Transverse colon (tissue), 4 donors: ENCODE measurements at regions not wholly inside any gene's neighbourhood (a gene's known extent, or its start where the extent isn't known, plus 50 kb on each side); places are given as distances from the start of the nearest gene placed in this dataset.

Experiments
- DNase-seq: peaks from one replicate; pipeline ENCODE4 v3.0.0-alpha.2; 2019
- H3K27ac ChIP-seq, 4 donors: fragments of 200-600 bp; sonication (generic); 2 replicates each; pipeline ENCODE4 v1.5.1; 2016 to 2018; ENCODE audit warnings: inconsistent platforms in 4 of 4
- H3K27me3 ChIP-seq: fragments of 200-600 bp; sonication (generic); 2 replicates; pipeline ENCODE4 v1.5.1; 2017; ENCODE audit warnings: inconsistent platforms
- H3K36me3 ChIP-seq, 4 donors: fragments of 200-600 bp; sonication (generic); 2 replicates each; pipeline ENCODE4 v1.5.1; 2017 to 2019; ENCODE audit warnings: inconsistent platforms in 4 of 4
- H3K4me1 ChIP-seq, 4 donors: fragments of 200-600 bp; sonication (generic); 2 replicates each; pipeline ENCODE4 v1.5.1; 2017 to 2020; ENCODE audit warnings: inconsistent platforms in 4 of 4
- H3K4me3 ChIP-seq, 4 donors: fragments of 200-600 bp; sonication (generic); 1 replicate in 1 of 4; 2 replicates in 3 of 4; pipeline versions ENCODE4 v1.5.1 to v1.6.1; 2017 to 2019; ENCODE audit warnings: inconsistent platforms in 4 of 4
- H3K9me3 ChIP-seq, 2 donors: fragments of 200-600 bp; sonication (generic); 2 replicates each; pipeline ENCODE4 v1.5.1; 2017 to 2019; ENCODE audit warnings: inconsistent platforms in 2 of 2
- EP300 ChIP-seq: sonication (generic); formaldehyde crosslinking; IDR thresholded peaks from one replicate; pipeline ENCODE4 v1.6.1; 2017; ENCODE audit warnings: antibody characterized with exemption, low read depth
- POLR2A ChIP-seq: fragments of 450-650 bp; IDR thresholded peaks from one replicate; pipeline ENCODE4 v1.6.1; 2016; ENCODE audit warnings: antibody characterized with exemption, mild to moderate bottlenecking, moderate library complexity
- POLR2AphosphoS5 ChIP-seq, 3 donors: sonication (generic); formaldehyde crosslinking; IDR thresholded peaks; one replicate each; pipeline ENCODE4 v1.6.1; 2016; ENCODE audit warnings: antibody characterized with exemption in 3 of 3
- WGBS, 2 donors: methylation state at CpG; one replicate each; pipeline ENCODE4 v1.1.5; 2018; ENCODE audit warnings: low coverage in 1 of 2; 5-methylcytosine and 5-hydroxymethylcytosine counted together
- in situ Hi-C, 4 donors: fragments of 200-750 bp; cut with MboI; loops; one replicate each; pipeline versions ENCODE4 v1.15.0 to v1.15.1; 2017; ENCODE audit warnings: low sequenced_read_pairs in 3 of 4, low pct_ligation_motif_present in 1 of 4, low pct_unique_long_range_greater_than_20kb in 1 of 4
- intact Hi-C: fragments of 100-400 bp; cut with DNase I; formaldehyde crosslinking; loops from one replicate; pipeline ENCODE4 v1.15.1; 2023; ENCODE audit warnings: low total_unique reads
- TF ChIP-seq, protein P1 (sequence below), 5 experiments: fragments of 200-600 bp in 3 of 5; fragments of 450-650 bp in 2 of 5; sonication (generic) in 3 of 5; IDR thresholded peaks; 1 replicate in 2 of 5; 2 replicates in 3 of 5; pipeline ENCODE4 v1.5.1; 2016 to 2017; ENCODE audit warnings: antibody characterized with exemption in 5 of 5, inconsistent platforms in 3 of 5, mild to moderate bottlenecking in 2 of 5, moderate library complexity in 1 of 5

DNA sequence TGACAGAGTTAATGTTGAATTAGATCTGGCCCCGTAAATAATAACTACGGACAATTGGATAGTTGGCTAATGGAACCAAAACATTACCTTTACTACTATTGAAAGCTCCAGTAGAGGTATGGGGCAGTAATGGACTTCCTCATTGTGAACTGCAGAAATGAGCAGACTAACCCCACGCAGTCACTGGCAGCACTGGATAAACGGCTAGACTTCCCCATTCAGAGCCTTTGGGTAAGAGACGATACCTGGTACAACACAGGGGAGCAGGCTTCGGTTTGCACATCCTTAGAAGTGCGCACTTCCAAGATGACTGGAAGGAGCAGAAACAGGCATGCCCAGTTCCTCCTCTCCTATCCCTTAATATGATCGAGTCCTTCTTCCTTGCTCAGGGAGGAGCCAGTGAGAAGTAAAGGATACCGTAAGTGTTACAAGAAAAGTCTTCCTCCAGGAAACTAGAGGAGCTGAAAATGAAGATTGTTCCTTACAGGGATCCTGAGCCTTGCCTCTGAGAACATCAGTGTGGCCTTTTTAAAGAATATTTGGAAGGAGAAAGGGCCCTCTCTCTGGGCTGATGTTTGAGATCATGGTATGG, 100.5 kb upstream of the NECTIN3 start:
- Histone ChIP-seq H3K27ac (no peak overlapping the region), H3K9me3 (peaks cover 3 to 16% of the 10 kb centered on the region in 2 donors), H3K4me1 (no peaks in the 10 kb centered on the region), H3K4me3 (no peak overlapping the region), H3K36me3 (no peaks in the 10 kb centered on the region), H3K27me3 (no peaks in the 10 kb centered on the region)
- in situ Hi-C loops (no loop called here), intact Hi-C loops (no loop called here)
- WGBS, 2 donors = 94 to 100% methylated on average over 2 to 9 of the region's 9 CpGs
- TF ChIP-seq EP300 (no peak), POLR2AphosphoS5 (IDR thresholded peaks at IDR 0.05) (no peak), POLR2A (no peak)
- TF ChIP-seq, protein P1, sequence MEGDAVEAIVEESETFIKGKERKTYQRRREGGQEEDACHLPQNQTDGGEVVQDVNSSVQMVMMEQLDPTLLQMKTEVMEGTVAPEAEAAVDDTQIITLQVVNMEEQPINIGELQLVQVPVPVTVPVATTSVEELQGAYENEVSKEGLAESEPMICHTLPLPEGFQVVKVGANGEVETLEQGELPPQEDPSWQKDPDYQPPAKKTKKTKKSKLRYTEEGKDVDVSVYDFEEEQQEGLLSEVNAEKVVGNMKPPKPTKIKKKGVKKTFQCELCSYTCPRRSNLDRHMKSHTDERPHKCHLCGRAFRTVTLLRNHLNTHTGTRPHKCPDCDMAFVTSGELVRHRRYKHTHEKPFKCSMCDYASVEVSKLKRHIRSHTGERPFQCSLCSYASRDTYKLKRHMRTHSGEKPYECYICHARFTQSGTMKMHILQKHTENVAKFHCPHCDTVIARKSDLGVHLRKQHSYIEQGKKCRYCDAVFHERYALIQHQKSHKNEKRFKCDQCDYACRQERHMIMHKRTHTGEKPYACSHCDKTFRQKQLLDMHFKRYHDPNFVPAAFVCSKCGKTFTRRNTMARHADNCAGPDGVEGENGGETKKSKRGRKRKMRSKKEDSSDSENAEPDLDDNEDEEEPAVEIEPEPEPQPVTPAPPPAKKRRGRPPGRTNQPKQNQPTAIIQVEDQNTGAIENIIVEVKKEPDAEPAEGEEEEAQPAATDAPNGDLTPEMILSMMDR (IDR thresholded peaks at IDR 0.05) = no peak
- no peak for DNase-seq

DNA sequence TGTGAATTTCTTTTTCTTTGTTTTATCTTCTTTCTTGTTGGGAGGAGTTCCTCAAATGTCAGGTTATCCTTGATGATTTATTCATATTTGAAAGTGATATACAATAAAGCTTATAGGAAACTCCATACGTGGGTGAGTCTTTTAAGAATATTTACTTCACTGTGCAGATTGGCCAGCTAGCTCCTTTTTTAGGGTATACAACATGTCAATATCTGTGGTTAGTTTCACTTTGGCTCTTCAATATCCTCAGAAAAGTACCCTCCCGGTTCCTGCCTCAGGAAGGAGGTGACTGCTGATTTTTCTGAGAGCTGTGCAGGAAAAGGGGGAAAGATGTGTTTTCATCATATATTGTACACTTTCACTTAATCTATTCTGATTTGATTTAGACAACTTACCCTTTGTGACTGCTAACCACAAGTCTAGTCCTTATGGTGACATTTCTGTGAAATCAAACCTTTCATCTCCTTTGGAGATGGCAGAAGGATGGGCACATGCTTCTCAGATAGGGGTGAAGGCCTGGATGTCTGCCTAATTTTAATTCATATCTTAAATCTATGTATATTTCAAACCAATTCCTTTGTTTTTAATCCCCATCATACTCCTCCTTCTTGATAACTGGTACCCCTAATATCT, 98.2 kb upstream of the NECTIN3 start:
- DNase-seq = no peak
- Histone ChIP-seq H3K9me3 (peaks cover 3 to 16% of the 10 kb centered on the region in 2 donors), H3K4me1 (no peaks in the 10 kb centered on the region), H3K4me3 (no peak overlapping the region), H3K27ac (no peak overlapping the region), H3K36me3 (no peaks in the 10 kb centered on the region), H3K27me3 (no peaks in the 10 kb centered on the region)
- 59 to 71% methylated on average over 2 of the region's 2 CpGs for WGBS, 2 donors
- intact Hi-C loops = no loop called here
- TF ChIP-seq, protein P1 (IDR thresholded peaks at IDR 0.05) = no peak
- TF ChIP-seq POLR2AphosphoS5 (IDR thresholded peaks at IDR 0.05) = no peak
- in situ Hi-C loops = no loop called here

DNA sequence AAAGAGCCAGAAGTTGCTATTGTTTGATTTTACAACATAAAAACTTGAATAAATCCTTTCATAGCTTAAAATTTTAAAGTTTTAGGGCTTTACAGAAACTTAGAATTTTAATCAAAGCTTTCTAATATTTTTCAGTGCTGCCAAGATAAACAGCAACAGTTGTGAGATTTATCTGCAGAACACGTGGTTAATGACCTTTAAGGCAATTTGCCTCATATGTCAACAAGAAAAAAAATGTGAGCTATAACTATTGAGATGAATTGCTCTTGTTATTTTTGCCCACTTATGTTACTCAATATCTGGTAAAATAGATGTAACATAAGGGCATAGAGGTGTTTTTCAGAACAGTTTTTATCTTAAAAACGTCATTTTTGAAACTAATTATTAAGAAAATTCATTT, 96.7 kb upstream of the NECTIN3 start:
- Histone ChIP-seq H3K9me3 (peaks cover 0 to 4% of the 10 kb centered on the region in 2 donors), H3K27me3 (no peaks in the 10 kb centered on the region), H3K4me1 (no peaks in the 10 kb centered on the region), H3K27ac (no peak overlapping the region), H3K4me3 (no peak overlapping the region), H3K36me3 (no peaks in the 10 kb centered on the region)
- TF ChIP-seq POLR2AphosphoS5 (IDR thresholded peaks at IDR 0.05) (no peak), POLR2A (no peak), EP300 (no peak)
- TF ChIP-seq, protein P1 (IDR thresholded peaks at IDR 0.05) = no peak
- WGBS, 2 donors = 11 to 13% methylated on average over 2 of the region's 2 CpGs
- in situ Hi-C loops = no loop called here
- intact Hi-C loops = no loop called here
- DNase-seq = no peak

DNA sequence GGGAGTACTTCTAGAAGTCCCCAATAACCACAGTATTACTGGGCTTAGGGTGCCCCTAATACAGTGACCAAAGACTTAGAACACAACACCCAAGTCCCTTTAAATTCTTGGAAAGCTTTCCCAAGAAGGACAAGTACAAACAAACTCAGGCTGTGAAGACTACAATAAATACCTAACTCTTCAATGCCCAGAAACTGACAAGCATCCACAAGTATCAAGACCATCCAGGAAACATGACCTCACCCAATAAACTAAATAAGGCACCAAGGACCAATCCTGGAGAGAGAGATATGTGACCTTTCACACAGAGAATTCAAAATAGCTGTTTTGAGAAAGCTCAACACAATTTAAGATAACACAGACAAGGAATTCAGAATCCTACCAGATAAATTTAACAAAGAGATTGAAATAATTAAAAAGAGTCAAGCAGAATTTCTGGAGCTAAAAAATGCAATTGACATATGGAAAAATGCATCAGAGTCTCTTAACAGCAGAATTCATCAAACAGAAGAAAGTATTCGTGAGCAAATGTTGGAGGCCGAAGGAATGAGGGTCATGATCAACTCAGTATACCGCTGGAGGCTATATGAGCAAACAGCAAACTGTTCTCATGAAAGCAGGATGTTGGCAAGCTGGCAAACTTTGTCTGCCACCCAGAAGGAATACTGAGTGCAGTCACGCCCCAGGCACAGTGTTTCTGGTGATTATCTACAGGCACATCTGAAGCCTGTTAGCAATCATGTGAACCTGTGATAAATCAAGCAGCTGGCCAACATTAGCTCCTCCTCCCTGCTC, 87.0 kb upstream of the NECTIN3 start:
- no peak for TF ChIP-seq POLR2AphosphoS5 (IDR thresholded peaks at IDR 0.05)
- TF ChIP-seq, protein P1 (IDR thresholded peaks at IDR 0.05) = no peak
- TF ChIP-seq EP300 = no peak
- no peak for TF ChIP-seq POLR2A
- H3K27me3 ChIP-seq = no peaks in the 10 kb centered on the region
- no peaks in the 10 kb centered on the region for H3K4me1 ChIP-seq
- no peaks in the 10 kb centered on the region for H3K9me3 ChIP-seq
- intact Hi-C loops (no loop called here), in situ Hi-C loops (no loop called here)
- H3K36me3 ChIP-seq = no peaks in the 10 kb centered on the region
- H3K27ac ChIP-seq = no peak overlapping the region
- no peak overlapping the region for H3K4me3 ChIP-seq
- 89 to 92% methylated on average over 3 to 4 of the region's 4 CpGs for WGBS, 2 donors
- DNase-seq = no peak
